ENCODE measurements at regions not wholly inside any gene's neighbourhood (a gene's known extent, or its start where the extent isn't known, plus 50 kb on each side); places are given as distances from the start of the nearest gene placed in this dataset.

DNA sequence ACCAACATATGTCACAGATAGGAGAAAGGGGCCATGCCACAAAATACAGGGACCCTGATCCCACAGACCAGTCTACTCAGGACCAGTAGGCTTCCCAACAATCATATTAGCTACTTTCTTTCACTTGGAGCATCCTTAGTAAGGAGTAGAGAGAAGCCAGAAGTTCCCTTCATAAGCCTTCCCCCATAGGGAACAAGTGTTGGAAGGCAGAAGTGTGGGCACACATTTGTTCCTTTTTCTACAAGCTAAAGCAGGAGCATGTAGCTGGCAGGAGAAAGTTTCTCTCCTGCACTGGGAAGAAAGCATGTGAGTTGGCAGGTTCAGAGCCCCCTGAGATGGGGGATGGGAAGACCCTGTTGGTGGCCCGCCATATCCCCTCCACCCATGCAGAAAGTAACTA lies 165.4 kb downstream of the KCTD12 start:
- 87 to 94% (median 94%) methylated on average over 1 of the region's 1 CpG for WGBS, 3 donors
- Histone ChIP-seq H3K27me3 (ENCODE audit: control insufficient read depth in 3 of 3, insufficient read depth in 3 of 3, low read length in 3 of 3) (no peaks in the 10 kb centered on the region), H3K36me3 (ENCODE audit: control insufficient read depth in 3 of 3, insufficient read depth in 2 of 3, low read depth in 1 of 3, low read length in 3 of 3) (no peaks in the 10 kb centered on the region), H3K9me3 (ENCODE audit: control insufficient read depth in 2 of 2, insufficient read depth in 1 of 2, low read depth in 1 of 2, low read length in 1 of 2) (no peaks in the 10 kb centered on the region), H3K4me1 (ENCODE audit: control insufficient read depth in 3 of 3, insufficient read depth in 2 of 3, low read depth in 1 of 3, low read length in 2 of 3) (peaks cover 0 to 5% (median 0%) of the 10 kb centered on the region in 3 donors), H3K4me3 (ENCODE audit: low read depth in 1 of 3, low read length in 3 of 3) (no peak overlapping the region), H3K27ac (ENCODE audit: low read depth in 1 of 3, low read length in 2 of 3) (no peak overlapping the region)
- FAIRE-seq (no peak), DNase-seq (no peak)

DNA sequence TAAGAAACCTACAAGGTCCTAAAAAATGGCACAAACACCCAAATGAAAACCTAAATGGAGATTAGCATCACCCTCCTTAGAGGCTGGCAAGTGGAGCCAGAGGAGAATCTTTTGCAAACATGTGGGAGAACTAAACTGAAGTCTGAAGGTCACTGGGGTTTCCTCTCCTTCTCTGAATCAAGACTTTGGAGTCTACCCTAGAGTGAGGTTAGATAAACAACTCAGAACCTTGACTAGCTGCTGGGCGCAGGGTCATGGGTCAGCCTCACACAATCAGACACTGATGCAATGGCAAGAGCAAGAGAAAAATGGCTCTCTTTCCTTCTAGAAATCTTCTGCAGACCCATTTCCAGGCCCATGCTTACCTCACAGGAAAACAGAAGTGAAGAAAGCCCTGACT lies 165.8 kb downstream of the KCTD12 start:
- peaks cover 0 to 5% (median 0%) of the 10 kb centered on the region in 3 donors for H3K4me1 ChIP-seq (ENCODE audit: control insufficient read depth in 3 of 3, insufficient read depth in 2 of 3, low read depth in 1 of 3, low read length in 2 of 3)
- WGBS, 3 donors, result 56 to 80% (median 73%) methylated on average over 1 of the region's 1 CpG
- DNase-seq (peak in 1 of 2 donors; percentile 16), FAIRE-seq (no peak)
- no peak overlapping the region for H3K27ac ChIP-seq (ENCODE audit: low read depth in 1 of 3, low read length in 2 of 3)
- H3K4me3 ChIP-seq (ENCODE audit: low read depth in 1 of 3, low read length in 3 of 3), result no peak overlapping the region
- H3K36me3 ChIP-seq (ENCODE audit: control insufficient read depth in 3 of 3, insufficient read depth in 2 of 3, low read depth in 1 of 3, low read length in 3 of 3), result no peaks in the 10 kb centered on the region
- no peaks in the 10 kb centered on the region for H3K27me3 ChIP-seq (ENCODE audit: control insufficient read depth in 3 of 3, insufficient read depth in 3 of 3, low read length in 3 of 3)
- no peaks in the 10 kb centered on the region for H3K9me3 ChIP-seq (ENCODE audit: control insufficient read depth in 2 of 2, insufficient read depth in 1 of 2, low read depth in 1 of 2, low read length in 1 of 2)

DNA sequence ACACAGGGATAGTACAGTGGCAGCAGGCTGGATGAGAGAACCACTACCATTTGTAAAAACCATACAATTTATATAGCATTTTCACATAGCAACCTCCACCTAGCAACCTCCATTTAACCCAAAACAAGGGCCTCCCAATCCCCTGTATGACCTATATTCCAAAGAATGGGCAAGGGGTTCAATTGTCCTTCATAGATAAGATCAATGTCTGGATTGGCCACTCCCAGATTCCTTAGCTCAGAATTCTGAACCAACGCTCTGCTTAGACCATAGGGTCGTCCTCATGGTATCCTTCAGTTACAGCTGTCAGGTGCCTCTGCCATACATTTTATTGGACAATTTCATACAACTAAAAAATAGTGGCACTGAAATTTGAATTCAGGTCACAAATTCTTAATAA lies 166.2 kb downstream of the KCTD12 start:
- no peak for DNase-seq
- FAIRE-seq, result no peak

DNA sequence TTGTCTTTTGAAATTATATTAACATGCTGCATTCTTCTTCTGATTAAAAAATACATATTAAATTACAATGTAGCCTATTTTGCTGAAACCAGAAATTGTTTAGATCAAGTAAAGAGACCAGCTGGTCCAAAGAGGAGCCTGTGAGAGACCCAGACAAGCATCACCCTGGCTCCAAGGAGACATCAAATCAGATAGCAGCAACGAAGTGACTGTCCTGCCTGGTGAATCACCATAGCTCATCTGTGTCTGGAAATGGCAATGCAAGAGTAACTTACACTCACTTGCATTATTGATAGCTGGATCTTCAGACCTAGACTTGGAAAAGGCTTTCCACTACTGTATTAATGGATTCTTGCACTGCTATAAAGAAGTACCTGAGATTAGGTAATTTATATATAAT lies 169.1 kb downstream of the KCTD12 start:
- no peak overlapping the region for H3K4me3 ChIP-seq (ENCODE audit: low read depth in 1 of 3, low read length in 3 of 3)
- 27 to 59% (median 33%) methylated on average over 1 of the region's 1 CpG for WGBS, 3 donors
- no peak for DNase-seq
- no peaks in the 10 kb centered on the region for H3K36me3 ChIP-seq (ENCODE audit: control insufficient read depth in 3 of 3, insufficient read depth in 2 of 3, low read depth in 1 of 3, low read length in 3 of 3)
- no peak overlapping the region for H3K27ac ChIP-seq (ENCODE audit: low read depth in 1 of 3, low read length in 2 of 3)
- H3K27me3 ChIP-seq (ENCODE audit: control insufficient read depth in 3 of 3, insufficient read depth in 3 of 3, low read length in 3 of 3), result no peaks in the 10 kb centered on the region
- no peak for FAIRE-seq
- peaks cover 0 to 5% (median 0%) of the 10 kb centered on the region in 3 donors for H3K4me1 ChIP-seq (ENCODE audit: control insufficient read depth in 3 of 3, insufficient read depth in 2 of 3, low read depth in 1 of 3, low read length in 2 of 3)
- no peaks in the 10 kb centered on the region for H3K9me3 ChIP-seq (ENCODE audit: control insufficient read depth in 2 of 2, insufficient read depth in 1 of 2, low read depth in 1 of 2, low read length in 1 of 2)

More for the DNA sequence above, 166.2 kb downstream of the KCTD12 start:
- Histone ChIP-seq H3K27me3 (ENCODE audit: control insufficient read depth in 3 of 3, insufficient read depth in 3 of 3, low read length in 3 of 3) (no peaks in the 10 kb centered on the region), H3K4me3 (ENCODE audit: low read depth in 1 of 3, low read length in 3 of 3) (no peak overlapping the region), H3K27ac (ENCODE audit: low read depth in 1 of 3, low read length in 2 of 3) (no peak overlapping the region), H3K9me3 (ENCODE audit: control insufficient read depth in 2 of 2, insufficient read depth in 1 of 2, low read depth in 1 of 2, low read length in 1 of 2) (no peaks in the 10 kb centered on the region), H3K4me1 (ENCODE audit: control insufficient read depth in 3 of 3, insufficient read depth in 2 of 3, low read depth in 1 of 3, low read length in 2 of 3) (peaks cover 0 to 5% (median 0%) of the 10 kb centered on the region in 3 donors), H3K36me3 (ENCODE audit: control insufficient read depth in 3 of 3, insufficient read depth in 2 of 3, low read depth in 1 of 3, low read length in 3 of 3) (no peaks in the 10 kb centered on the region)
- 75 to 90% (median 85%) methylated on average over 2 of the region's 2 CpGs for WGBS, 3 donors

DNA sequence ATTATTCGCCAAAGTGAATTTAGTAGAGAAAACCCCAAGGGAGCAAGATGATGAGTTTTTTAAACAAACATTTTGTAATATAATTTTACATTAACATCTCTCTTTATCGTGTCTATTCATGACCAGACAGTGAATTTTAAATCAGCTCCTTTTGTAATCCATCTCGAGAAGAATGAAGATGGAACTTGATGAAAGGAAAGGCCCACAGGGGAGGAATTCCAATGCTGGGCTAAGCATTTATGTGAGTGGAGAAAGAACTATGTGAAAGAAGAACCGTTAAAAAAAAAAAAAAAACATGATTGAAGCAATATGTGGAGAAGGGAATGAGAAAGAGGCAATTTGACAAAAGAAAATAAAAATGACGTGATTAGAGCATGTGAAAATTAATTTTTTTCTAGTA lies 170.6 kb downstream of the KCTD12 start:
- Histone ChIP-seq H3K4me3 (ENCODE audit: low read depth in 1 of 3, low read length in 3 of 3) (no peak overlapping the region), H3K36me3 (ENCODE audit: control insufficient read depth in 3 of 3, insufficient read depth in 2 of 3, low read depth in 1 of 3, low read length in 3 of 3) (no peaks in the 10 kb centered on the region), H3K9me3 (ENCODE audit: control insufficient read depth in 2 of 2, insufficient read depth in 1 of 2, low read depth in 1 of 2, low read length in 1 of 2) (no peaks in the 10 kb centered on the region), H3K27ac (ENCODE audit: low read depth in 1 of 3, low read length in 2 of 3) (no peak overlapping the region), H3K4me1 (ENCODE audit: control insufficient read depth in 3 of 3, insufficient read depth in 2 of 3, low read depth in 1 of 3, low read length in 2 of 3) (peaks cover 0 to under 1% (median 0%) of the 10 kb centered on the region in 3 donors), H3K27me3 (ENCODE audit: control insufficient read depth in 3 of 3, insufficient read depth in 3 of 3, low read length in 3 of 3) (no peaks in the 10 kb centered on the region)
- DNase-seq (no peak), FAIRE-seq (no peak)
- 77 to 88% (median 82%) methylated on average over 5 of the region's 5 CpGs for WGBS, 3 donors

DNA sequence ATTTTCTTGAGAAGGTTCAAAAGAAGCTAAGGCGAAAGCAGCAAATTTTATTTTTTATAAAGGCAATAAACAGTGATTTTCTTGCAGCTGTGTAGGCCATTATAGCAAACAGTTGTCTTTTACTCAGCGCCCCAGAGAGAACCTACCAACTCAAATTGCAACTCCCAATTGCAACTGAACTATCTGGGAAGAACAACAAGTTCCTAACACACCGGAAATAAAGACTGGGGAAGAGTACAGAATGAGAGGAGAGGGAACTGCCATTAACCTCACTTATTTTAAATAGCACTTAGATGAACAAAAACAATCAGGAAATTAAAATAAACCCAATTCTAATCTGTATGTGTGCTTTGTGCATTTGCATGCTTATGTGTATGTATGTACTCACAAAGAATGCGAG lies 171.1 kb downstream of the KCTD12 start:
- no peak overlapping the region for H3K4me3 ChIP-seq (ENCODE audit: low read depth in 1 of 3, low read length in 3 of 3)
- no peak overlapping the region for H3K27ac ChIP-seq (ENCODE audit: low read depth in 1 of 3, low read length in 2 of 3)
- FAIRE-seq (no peak), DNase-seq (no peak)
- no peaks in the 10 kb centered on the region for H3K4me1 ChIP-seq (ENCODE audit: control insufficient read depth in 3 of 3, insufficient read depth in 2 of 3, low read depth in 1 of 3, low read length in 2 of 3)
- H3K27me3 ChIP-seq (ENCODE audit: control insufficient read depth in 3 of 3, insufficient read depth in 3 of 3, low read length in 3 of 3), result no peaks in the 10 kb centered on the region
- 86 to 90% (median 88%) methylated on average over 4 of the region's 4 CpGs for WGBS, 3 donors
- H3K9me3 ChIP-seq (ENCODE audit: control insufficient read depth in 2 of 2, insufficient read depth in 1 of 2, low read depth in 1 of 2, low read length in 1 of 2), result no peaks in the 10 kb centered on the region
- H3K36me3 ChIP-seq (ENCODE audit: control insufficient read depth in 3 of 3, insufficient read depth in 2 of 3, low read depth in 1 of 3, low read length in 3 of 3), result no peaks in the 10 kb centered on the region

DNA sequence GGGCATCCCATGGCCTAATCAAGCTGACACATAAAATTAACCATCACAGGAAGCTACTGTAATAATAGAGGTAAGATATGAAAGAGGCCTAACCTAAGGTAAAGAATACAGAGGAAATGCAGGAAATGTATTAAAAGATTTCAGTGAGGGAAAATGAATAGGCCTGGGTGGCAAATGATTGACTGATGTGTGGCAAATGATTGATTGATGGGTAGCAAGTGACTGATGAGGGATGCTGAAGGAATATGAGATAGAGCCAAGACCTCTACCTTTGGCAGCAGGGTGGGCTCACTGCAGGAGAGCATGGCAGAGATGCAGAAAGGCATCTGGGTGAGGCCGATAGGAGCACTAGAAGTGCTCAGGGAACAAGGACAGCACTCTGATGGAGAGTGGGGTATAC lies 172.9 kb downstream of the KCTD12 start:
- DNase-seq, result no peak
- Histone ChIP-seq H3K36me3 (ENCODE audit: control insufficient read depth in 3 of 3, insufficient read depth in 2 of 3, low read depth in 1 of 3, low read length in 3 of 3) (no peaks in the 10 kb centered on the region), H3K4me1 (ENCODE audit: control insufficient read depth in 3 of 3, insufficient read depth in 2 of 3, low read depth in 1 of 3, low read length in 2 of 3) (no peaks in the 10 kb centered on the region), H3K9me3 (ENCODE audit: control insufficient read depth in 2 of 2, insufficient read depth in 1 of 2, low read depth in 1 of 2, low read length in 1 of 2) (no peaks in the 10 kb centered on the region), H3K27me3 (ENCODE audit: control insufficient read depth in 3 of 3, insufficient read depth in 3 of 3, low read length in 3 of 3) (no peaks in the 10 kb centered on the region), H3K4me3 (ENCODE audit: low read depth in 1 of 3, low read length in 3 of 3) (no peak overlapping the region), H3K27ac (ENCODE audit: low read depth in 1 of 3, low read length in 2 of 3) (no peak overlapping the region)
- WGBS, 3 donors, result 77 to 92% (median 88%) methylated on average over 1 of the region's 1 CpG
- no peak for FAIRE-seq

DNA sequence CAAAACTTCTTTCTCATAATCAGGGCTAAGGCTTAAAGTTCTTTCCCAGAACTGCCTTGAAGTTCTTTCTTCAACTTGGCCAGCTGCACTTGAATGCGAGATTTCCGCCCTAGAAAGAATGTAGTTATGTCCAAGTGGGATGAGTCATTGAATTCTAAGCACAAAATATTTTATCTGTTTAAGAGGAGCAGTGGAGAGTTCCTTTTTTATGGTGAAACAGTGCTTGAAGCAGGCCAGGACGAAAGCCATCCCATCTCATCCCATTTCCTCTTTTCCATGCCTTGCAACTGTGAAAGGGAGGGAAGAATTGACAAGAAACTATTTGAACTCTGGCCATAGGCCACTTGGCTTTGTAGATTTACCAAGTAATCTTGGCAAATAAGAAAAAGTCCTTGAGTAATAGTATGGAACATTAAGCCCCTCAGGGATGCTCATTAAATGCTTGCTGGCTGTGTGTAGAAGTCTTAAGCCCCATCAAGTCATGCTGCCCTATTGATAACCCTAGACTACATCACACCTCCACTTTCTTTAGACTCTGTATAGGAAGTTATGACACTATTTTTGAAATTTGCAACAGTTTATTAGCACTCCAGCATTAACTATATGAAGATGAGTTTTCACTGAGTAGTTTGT lies 174.5 kb downstream of the KCTD12 start:
- no peaks in the 10 kb centered on the region for H3K36me3 ChIP-seq (ENCODE audit: control insufficient read depth in 3 of 3, insufficient read depth in 2 of 3, low read depth in 1 of 3, low read length in 3 of 3)
- DNase-seq (peak; percentile 3 to 22), FAIRE-seq (no peak)
- no peaks in the 10 kb centered on the region for H3K27me3 ChIP-seq (ENCODE audit: control insufficient read depth in 3 of 3, insufficient read depth in 3 of 3, low read length in 3 of 3)
- H3K4me3 ChIP-seq (ENCODE audit: low read depth in 1 of 3, low read length in 3 of 3), result no peak overlapping the region
- 53 to 75% (median 72%) methylated on average over 3 of the region's 3 CpGs for WGBS, 3 donors
- no peaks in the 10 kb centered on the region for H3K4me1 ChIP-seq (ENCODE audit: control insufficient read depth in 3 of 3, insufficient read depth in 2 of 3, low read depth in 1 of 3, low read length in 2 of 3)
- H3K9me3 ChIP-seq (ENCODE audit: control insufficient read depth in 2 of 2, insufficient read depth in 1 of 2, low read depth in 1 of 2, low read length in 1 of 2), result no peaks in the 10 kb centered on the region
- no peak overlapping the region for H3K27ac ChIP-seq (ENCODE audit: low read depth in 1 of 3, low read length in 2 of 3)

DNA sequence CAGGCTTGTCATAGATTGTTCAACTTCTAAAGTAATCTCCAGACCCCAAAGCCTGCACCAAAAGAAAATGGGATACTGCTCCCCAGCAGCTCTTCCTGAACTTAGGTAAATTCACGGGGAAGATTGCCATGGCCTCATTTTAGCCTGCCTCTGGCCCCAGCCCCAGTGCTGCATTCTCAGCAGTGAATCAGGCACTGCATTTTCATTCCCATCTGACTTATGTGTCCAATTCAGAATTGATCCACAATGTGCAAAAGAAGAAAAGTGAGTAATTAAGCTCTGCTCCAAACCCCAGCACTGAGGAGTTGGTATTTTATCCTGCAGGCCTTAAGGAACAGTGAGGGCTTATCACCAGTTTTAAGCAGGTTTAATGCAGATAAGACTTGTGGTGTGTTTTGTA lies 176.4 kb downstream of the KCTD12 start:
- Histone ChIP-seq H3K27me3 (ENCODE audit: control insufficient read depth in 3 of 3, insufficient read depth in 3 of 3, low read length in 3 of 3) (no peaks in the 10 kb centered on the region), H3K36me3 (ENCODE audit: control insufficient read depth in 3 of 3, insufficient read depth in 2 of 3, low read depth in 1 of 3, low read length in 3 of 3) (no peaks in the 10 kb centered on the region), H3K9me3 (ENCODE audit: control insufficient read depth in 2 of 2, insufficient read depth in 1 of 2, low read depth in 1 of 2, low read length in 1 of 2) (no peaks in the 10 kb centered on the region), H3K4me3 (ENCODE audit: low read depth in 1 of 3, low read length in 3 of 3) (no peak overlapping the region), H3K4me1 (ENCODE audit: control insufficient read depth in 3 of 3, insufficient read depth in 2 of 3, low read depth in 1 of 3, low read length in 2 of 3) (no peaks in the 10 kb centered on the region), H3K27ac (ENCODE audit: low read depth in 1 of 3, low read length in 2 of 3) (no peak overlapping the region)
- FAIRE-seq (no peak), DNase-seq (no peak)
- WGBS, 3 donors, result 86 to 94% (median 88%) methylated on average over 1 of the region's 1 CpG

All from small intestine (tissue), 7 donors.